ENCODE measurements at regions not wholly inside any gene's neighbourhood (a gene's known extent, or its start where the extent isn't known, plus 50 kb on each side); places are given as distances from the start of the nearest gene placed in this dataset.

- no peak for TF ChIP-seq ZNF274 (IDR thresholded peaks at IDR 0.05; ENCODE audit: low read depth, low read length)
- H3K4me3 ChIP-seq (ENCODE audit: low read length), result no peak overlapping the region
Measured at GRCh38 chr6:163780994-163781393, 366.5 kb downstream of the QKI start.

- H3K4me3 ChIP-seq (ENCODE audit: low read length), result no peak overlapping the region
Measured at GRCh38 chr6:163779727-163780284, 365.3 kb downstream of the QKI start.

GRCh38 chr6:163777716-163778115 is 363.2 kb downstream of the QKI start:
- no peak overlapping the region for H3K4me3 ChIP-seq (ENCODE audit: low read length)
- TF ChIP-seq ZNF274 (IDR thresholded peaks at IDR 0.05; ENCODE audit: low read depth, low read length), result no peak

More at GRCh38 chr6:163779727-163780284, 365.3 kb downstream of the QKI start:
- TF ChIP-seq ZNF274 (IDR thresholded peaks at IDR 0.05; ENCODE audit: low read depth, low read length), result no peak

- no peak overlapping the region for H3K4me3 ChIP-seq (ENCODE audit: low read length)
- no peak for TF ChIP-seq ZNF274 (IDR thresholded peaks at IDR 0.05; ENCODE audit: low read depth, low read length)
Measured at GRCh38 chr6:163776906-163777686, 362.6 kb downstream of the QKI start.

GRCh38 chr6:163776196-163776905 is 361.8 kb downstream of the QKI start:
- no peak for TF ChIP-seq ZNF274 (IDR thresholded peaks at IDR 0.05; ENCODE audit: low read depth, low read length)
- no peak overlapping the region for H3K4me3 ChIP-seq (ENCODE audit: low read length)

GRCh38 chr6:163775313-163775712 is 360.8 kb downstream of the QKI start:
- no peak for TF ChIP-seq ZNF274 (IDR thresholded peaks at IDR 0.05; ENCODE audit: low read depth, low read length)
- H3K4me3 ChIP-seq (ENCODE audit: low read length), result no peak overlapping the region

GRCh38 chr6:163774485-163774884 is 360.0 kb downstream of the QKI start:
- no peak for TF ChIP-seq ZNF274 (IDR thresholded peaks at IDR 0.05; ENCODE audit: low read depth, low read length)
- H3K4me3 ChIP-seq (ENCODE audit: low read length), result no peak overlapping the region

- no peak overlapping the region for H3K4me3 ChIP-seq (ENCODE audit: low read length)
- TF ChIP-seq ZNF274 (IDR thresholded peaks at IDR 0.05; ENCODE audit: low read depth, low read length), result no peak
Measured at GRCh38 chr6:163773646-163774045, 359.1 kb downstream of the QKI start.

GRCh38 chr6:163772701-163773100 is 358.2 kb downstream of the QKI start:
- H3K4me3 ChIP-seq (ENCODE audit: low read length), result no peak overlapping the region
- no peak for TF ChIP-seq ZNF274 (IDR thresholded peaks at IDR 0.05; ENCODE audit: low read depth, low read length)

- no peak for TF ChIP-seq ZNF274 (IDR thresholded peaks at IDR 0.05; ENCODE audit: low read depth, low read length)
Measured at GRCh38 chr6:163771180-163771579, 356.7 kb downstream of the QKI start.

GRCh38 chr6:163768905-163769304 is 354.4 kb downstream of the QKI start:
- no peak overlapping the region for H3K4me3 ChIP-seq (ENCODE audit: low read length)
- no peak for TF ChIP-seq ZNF274 (IDR thresholded peaks at IDR 0.05; ENCODE audit: low read depth, low read length)

More at GRCh38 chr6:163771180-163771579, 356.7 kb downstream of the QKI start:
- H3K4me3 ChIP-seq (ENCODE audit: low read length), result no peak overlapping the region

- H3K4me3 ChIP-seq (ENCODE audit: low read length), result no peak overlapping the region
- no peak for TF ChIP-seq ZNF274 (IDR thresholded peaks at IDR 0.05; ENCODE audit: low read depth, low read length)
Measured at GRCh38 chr6:163766936-163767335, 352.4 kb downstream of the QKI start.

- H3K4me3 ChIP-seq (ENCODE audit: low read length), result no peak overlapping the region
- no peak for TF ChIP-seq ZNF274 (IDR thresholded peaks at IDR 0.05; ENCODE audit: low read depth, low read length)
Measured at GRCh38 chr6:163765335-163765734, 350.8 kb downstream of the QKI start.

- TF ChIP-seq ZNF274 (IDR thresholded peaks at IDR 0.05; ENCODE audit: low read depth, low read length), result no peak
- H3K4me3 ChIP-seq (ENCODE audit: low read length), result no peak overlapping the region
Measured at GRCh38 chr6:163764565-163764964, 350.0 kb downstream of the QKI start.

GRCh38 chr6:163761481-163761880 is 347.0 kb downstream of the QKI start:
- TF ChIP-seq ZNF274 (IDR thresholded peaks at IDR 0.05; ENCODE audit: low read depth, low read length), result no peak
- H3K4me3 ChIP-seq (ENCODE audit: low read length), result no peak overlapping the region
